ENCODE measurements at regions not wholly inside any gene's neighbourhood (a gene's known extent, or its start where the extent isn't known, plus 50 kb on each side); places are given as distances from the start of the nearest gene placed in this dataset.

GRCh38 chr3:67788396-67788795 lies 134.0 kb upstream of the SUCLG2 start:
- no peak for TF ChIP-seq REST (IDR thresholded peaks at IDR 0.05; ENCODE audit: insufficient read depth in 1 of 2, low read depth in 2 of 2, low read length in 2 of 2)
- no peak for TF ChIP-seq TAF1 (IDR thresholded peaks at IDR 0.05; ENCODE audit: borderline replicate concordance, insufficient read depth, low read length)
- no peak for TF ChIP-seq SIN3A (IDR thresholded peaks at IDR 0.05; ENCODE audit: borderline replicate concordance, insufficient read depth, low read length)
- TF ChIP-seq POLR2AphosphoS5 (IDR thresholded peaks at IDR 0.05; ENCODE audit: low read depth, low read length), result no peak
- TF ChIP-seq FOXP2 (optimal IDR thresholded peaks at IDR 0.05; ENCODE audit: borderline replicate concordance, extremely low read depth, extremely low read length, insufficient read depth), result no peak
